GM10266 (cell line): ENCODE measurements at regions not wholly inside any gene's neighbourhood (a gene's known extent, or its start where the extent isn't known, plus 50 kb on each side); places are given as distances from the start of the nearest gene placed in this dataset.

Source experiments
- DNase-seq: peaks from one replicate; pipeline ENCODE4 v3.0.0; 2012; ENCODE audit errors: extremely low spot score
- TF ChIP-seq, protein P1 (sequence below): IDR thresholded peaks from 2 replicates; pipeline ENCODE4 v1.5.1; 2012; ENCODE audit warnings: mild to moderate bottlenecking, low read depth; ENCODE audit not compliant: control insufficient read depth, insufficient read depth; ENCODE audit errors: missing control alignments

DNA sequence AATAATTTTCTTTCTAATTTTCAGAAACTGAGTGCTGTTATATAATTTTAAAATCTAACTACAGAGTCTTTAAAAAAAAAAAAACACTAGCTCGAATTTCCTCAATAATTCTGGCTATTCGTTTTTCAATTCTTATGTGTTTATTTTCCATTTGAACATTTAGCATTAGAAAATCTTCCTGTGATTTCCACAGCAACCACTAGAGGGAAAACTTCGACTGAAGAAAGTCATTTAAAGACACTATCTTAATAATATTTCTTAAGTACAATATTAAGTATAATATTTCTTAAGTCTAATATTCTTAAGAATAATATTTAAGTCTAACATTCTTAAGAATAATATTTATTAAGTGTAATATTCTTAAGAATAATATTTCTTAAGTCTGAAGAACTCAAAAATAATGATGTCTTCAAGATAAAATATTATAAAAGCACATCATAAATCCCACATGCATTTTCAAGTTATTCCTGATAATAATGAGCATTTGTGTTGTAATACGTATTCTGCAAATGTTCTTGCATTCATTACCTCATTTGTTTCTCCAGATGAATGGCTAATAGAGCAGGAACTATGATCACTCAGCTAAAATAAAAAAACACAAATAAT lies 118.4 kb upstream of the WDR17 start:
- TF ChIP-seq, protein P1, sequence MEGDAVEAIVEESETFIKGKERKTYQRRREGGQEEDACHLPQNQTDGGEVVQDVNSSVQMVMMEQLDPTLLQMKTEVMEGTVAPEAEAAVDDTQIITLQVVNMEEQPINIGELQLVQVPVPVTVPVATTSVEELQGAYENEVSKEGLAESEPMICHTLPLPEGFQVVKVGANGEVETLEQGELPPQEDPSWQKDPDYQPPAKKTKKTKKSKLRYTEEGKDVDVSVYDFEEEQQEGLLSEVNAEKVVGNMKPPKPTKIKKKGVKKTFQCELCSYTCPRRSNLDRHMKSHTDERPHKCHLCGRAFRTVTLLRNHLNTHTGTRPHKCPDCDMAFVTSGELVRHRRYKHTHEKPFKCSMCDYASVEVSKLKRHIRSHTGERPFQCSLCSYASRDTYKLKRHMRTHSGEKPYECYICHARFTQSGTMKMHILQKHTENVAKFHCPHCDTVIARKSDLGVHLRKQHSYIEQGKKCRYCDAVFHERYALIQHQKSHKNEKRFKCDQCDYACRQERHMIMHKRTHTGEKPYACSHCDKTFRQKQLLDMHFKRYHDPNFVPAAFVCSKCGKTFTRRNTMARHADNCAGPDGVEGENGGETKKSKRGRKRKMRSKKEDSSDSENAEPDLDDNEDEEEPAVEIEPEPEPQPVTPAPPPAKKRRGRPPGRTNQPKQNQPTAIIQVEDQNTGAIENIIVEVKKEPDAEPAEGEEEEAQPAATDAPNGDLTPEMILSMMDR, result peak; percentile 62
- DNase-seq, result no peak

DNA sequence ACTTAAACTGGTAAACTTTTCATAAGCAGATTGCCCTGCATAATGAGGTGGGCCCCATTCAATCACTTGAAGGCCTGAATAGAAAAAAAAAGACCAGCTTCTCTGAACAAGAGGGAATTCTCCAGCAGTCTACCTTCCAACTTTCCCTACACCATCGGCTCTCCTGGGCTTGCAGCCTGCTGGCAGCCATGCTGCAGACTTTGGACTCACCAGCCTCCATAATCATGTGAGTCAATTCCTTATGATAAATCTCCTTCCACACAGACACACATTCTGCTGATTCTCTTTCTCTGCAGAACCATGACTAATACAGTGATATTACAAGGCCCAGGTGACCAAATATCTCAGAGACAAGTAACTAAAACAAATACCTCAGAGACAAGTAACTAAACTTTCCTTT lies 113.8 kb upstream of the WDR17 start:
- TF ChIP-seq, protein P1, result no peak
- DNase-seq, result no peak

DNA sequence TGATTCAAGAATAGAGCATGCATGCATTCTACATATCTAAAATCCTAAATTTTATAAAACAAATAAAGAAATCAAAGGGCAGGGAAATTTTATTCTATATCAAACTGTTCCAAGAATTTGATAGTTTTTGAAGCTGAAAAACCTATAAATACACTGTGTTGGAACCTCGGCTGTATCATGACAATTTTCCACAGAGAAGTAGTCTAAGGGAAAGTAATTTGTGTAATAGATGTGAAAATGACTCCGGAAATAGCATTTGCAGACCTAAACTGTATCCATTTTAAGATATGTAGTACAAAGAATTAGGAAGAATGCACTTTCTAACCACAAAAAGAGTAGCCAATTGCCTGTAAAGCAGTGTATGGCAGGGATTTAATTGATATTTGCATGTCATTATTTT lies 112.5 kb upstream of the WDR17 start:
- DNase-seq, result no peak
- TF ChIP-seq, protein P1, result no peak

DNA sequence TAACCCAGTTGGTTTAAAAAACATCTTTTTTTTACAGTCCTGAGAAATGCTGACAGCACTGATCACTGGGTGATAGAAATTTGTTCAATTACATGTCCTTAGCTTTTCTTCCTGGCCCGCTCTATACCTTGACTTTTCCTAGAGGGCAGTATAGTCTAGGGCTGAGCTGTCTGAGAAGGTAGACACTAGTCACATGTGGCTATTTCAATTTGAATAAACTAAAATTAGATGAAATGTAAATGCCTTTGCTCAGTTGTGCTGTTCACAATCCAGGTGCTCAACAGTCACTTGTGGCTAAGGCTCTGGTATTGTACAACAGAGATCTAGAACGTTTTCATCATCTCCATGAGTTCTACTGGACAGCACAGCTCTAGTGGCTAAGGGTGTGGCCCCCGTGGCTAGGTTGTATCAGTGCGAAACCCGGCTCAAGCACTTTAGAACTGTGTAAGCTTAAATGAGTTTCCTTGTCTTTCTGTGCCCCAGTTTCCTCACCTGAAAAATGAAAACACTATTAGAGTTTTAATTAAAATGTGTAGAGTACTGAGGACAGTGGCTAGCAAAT lies 111.6 kb upstream of the WDR17 start:
- DNase-seq, result peak; percentile 29

DNA sequence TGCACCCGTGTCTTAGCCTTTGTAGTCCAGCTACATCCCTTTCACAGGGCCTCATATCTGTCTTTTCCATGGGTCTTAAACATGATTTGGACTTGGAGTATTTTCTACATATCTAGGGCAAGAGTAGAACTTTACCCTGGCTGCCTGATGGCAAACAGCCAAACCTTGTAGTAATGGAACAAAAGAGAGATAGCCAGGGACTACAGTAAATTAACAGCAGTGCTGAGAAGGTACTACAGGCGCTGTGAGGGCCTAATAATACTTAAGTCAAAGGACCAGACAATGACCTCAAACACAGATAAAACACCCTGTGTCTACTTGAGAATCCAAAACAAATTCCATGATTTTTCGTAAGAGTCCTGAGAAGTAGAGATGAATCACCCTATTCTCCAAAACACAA lies 111.0 kb upstream of the WDR17 start:
- TF ChIP-seq, protein P1, result no peak
- no peak for DNase-seq

More for the DNA sequence above, 111.6 kb upstream of the WDR17 start:
- TF ChIP-seq, protein P1, result peak; percentile 19

DNA sequence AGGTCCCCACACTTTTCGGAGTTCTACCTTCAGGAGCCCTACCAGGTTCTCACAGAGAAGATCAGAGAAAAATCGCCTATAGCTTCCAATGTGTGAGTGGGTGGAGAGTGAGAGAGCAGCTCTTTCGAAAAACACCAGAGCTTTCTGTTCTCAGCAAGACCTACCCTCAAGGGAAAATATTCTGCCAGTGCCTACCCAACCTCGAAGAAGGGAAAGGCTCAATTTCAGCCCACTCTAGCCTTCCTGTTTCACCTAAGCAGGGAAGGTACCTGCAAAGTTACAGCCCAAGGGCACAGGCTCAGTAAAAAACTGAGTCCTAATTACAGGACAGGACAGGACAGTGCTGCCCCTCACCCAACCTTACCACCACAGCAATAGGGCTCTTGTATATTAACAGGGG lies 104.0 kb upstream of the WDR17 start:
- DNase-seq, result peak; percentile 16
- TF ChIP-seq, protein P1, result no peak

DNA sequence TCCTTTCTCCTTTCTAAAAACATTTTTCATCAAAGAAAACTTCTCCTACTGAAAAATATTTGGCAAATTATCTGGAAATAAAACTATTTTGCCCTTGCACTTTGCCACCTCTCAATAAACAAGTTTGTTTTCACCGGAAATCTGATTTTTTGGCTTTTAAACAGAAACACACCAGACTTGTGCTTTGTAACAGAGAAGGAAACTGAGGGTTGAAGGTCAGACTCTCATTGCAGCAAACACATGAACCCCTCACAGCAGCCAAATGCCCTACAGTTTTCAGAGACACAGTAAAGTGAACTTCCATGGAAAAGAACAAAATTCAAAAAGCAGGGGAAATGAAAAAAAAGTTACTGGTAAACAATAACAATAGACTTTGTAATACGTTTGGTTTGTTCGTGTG lies 95.6 kb upstream of the WDR17 start:
- DNase-seq, result no peak
- TF ChIP-seq, protein P1, result no peak
